Liver (tissue), 8 donors: ENCODE measurements at regions not wholly inside any gene's neighbourhood (a gene's known extent, or its start where the extent isn't known, plus 50 kb on each side); places are given as distances from the start of the nearest gene placed in this dataset.

Source experiments
- DNase-seq: peaks from one replicate; pipeline ENCODE4 v3.0.0-alpha.2; 2017; ENCODE audit warnings: low spot score
- H3K27ac ChIP-seq, 2 donors: one replicate each; pipeline ENCODE4 v1.7.0; 2013; ENCODE audit warnings: inconsistent platforms in 2 of 2, low read length in 2 of 2, control low read depth in 1 of 2, low read depth in 1 of 2, mild to moderate bottlenecking in 1 of 2
- H3K27me3 ChIP-seq, 4 donors: one replicate each; pipeline versions ENCODE4 v1.6.1 to v1.7.0; 2013; ENCODE audit warnings: low read length in 3 of 4, inconsistent platforms in 1 of 4, mild to moderate bottlenecking in 1 of 4, moderate library complexity in 1 of 4; ENCODE audit not compliant: control insufficient read depth in 4 of 4, insufficient read depth in 4 of 4
- H3K36me3 ChIP-seq, 4 donors: one replicate each; pipeline versions ENCODE4 v1.6.1 to v1.7.0; 2013; ENCODE audit warnings: low read length in 3 of 4, mild to moderate bottlenecking in 3 of 4, low read depth in 1 of 4, moderate library complexity in 1 of 4; ENCODE audit not compliant: control insufficient read depth in 4 of 4, insufficient read depth in 3 of 4
- H3K4me1 ChIP-seq, 4 donors: one replicate each; pipeline versions ENCODE4 v1.6.1 to v1.7.0; 2013; ENCODE audit warnings: low read length in 3 of 4, mild to moderate bottlenecking in 3 of 4, moderate library complexity in 1 of 4; ENCODE audit not compliant: control insufficient read depth in 4 of 4, insufficient read depth in 4 of 4
- H3K4me3 ChIP-seq, 3 donors: one replicate each; pipeline versions ENCODE4 v1.6.1 to v1.7.0; 2013; ENCODE audit warnings: low read length in 3 of 3, control low read depth in 1 of 3, low read depth in 1 of 3, mild to moderate bottlenecking in 1 of 3
- H3K9ac ChIP-seq, 2 donors: one replicate each; pipeline ENCODE4 v1.7.0; 2013; ENCODE audit warnings: low read length in 2 of 2, mild to moderate bottlenecking in 2 of 2, moderate library complexity in 2 of 2, control low read depth in 1 of 2, low read depth in 1 of 2
- H3K9me3 ChIP-seq, 4 donors: one replicate each; pipeline versions ENCODE4 v1.6.1 to v1.7.0; 2013; ENCODE audit warnings: low read length in 3 of 4; ENCODE audit not compliant: control insufficient read depth in 4 of 4
- ATF3 ChIP-seq: IDR thresholded peaks from 2 replicates; pipeline ENCODE4 v1.6.1; 2016; ENCODE audit warnings: antibody characterized with exemption
- CTCF ChIP-seq: fragments of 150-350 bp; IDR thresholded peaks from 2 replicates; pipeline ENCODE4 v1.5.1; 2017; ENCODE audit warnings: improper control_type of control experiment, low read depth, low read length; ENCODE audit not compliant: missing input control
- EGR1 ChIP-seq, 2 donors: IDR thresholded peaks; 2 replicates each; pipeline ENCODE4 v1.6.1; 2016 to 2018; ENCODE audit warnings: antibody characterized with exemption in 2 of 2, low read depth in 2 of 2
- FOXA1 ChIP-seq: IDR thresholded peaks from 2 replicates; pipeline ENCODE4 v1.6.1; 2016; ENCODE audit warnings: antibody characterized with exemption
- FOXA2 ChIP-seq: IDR thresholded peaks from 2 replicates; pipeline ENCODE4 v1.6.1; 2016; ENCODE audit warnings: antibody characterized with exemption
- GABPA ChIP-seq, 2 donors: IDR thresholded peaks in 1 of 2; conservative IDR thresholded peaks in 1 of 2; 2 replicates each; pipeline ENCODE4 v1.6.1; 2016; ENCODE audit warnings: antibody characterized with exemption in 2 of 2, mild to moderate bottlenecking in 1 of 2, moderate library complexity in 1 of 2
- HNF4A ChIP-seq, 2 donors: conservative IDR thresholded peaks; 2 replicates each; pipeline ENCODE4 v1.6.1; 2016; ENCODE audit warnings: antibody characterized with exemption in 2 of 2, mild to moderate bottlenecking in 2 of 2
- HNF4G ChIP-seq: IDR thresholded peaks from 2 replicates; pipeline ENCODE4 v1.6.1; 2016; ENCODE audit warnings: antibody characterized with exemption
- JUND ChIP-seq, 2 donors: IDR thresholded peaks; 2 replicates each; pipeline ENCODE4 v1.6.1; 2016; ENCODE audit warnings: antibody characterized with exemption in 2 of 2
- NR2F2 ChIP-seq: IDR thresholded peaks from 2 replicates; pipeline ENCODE4 v1.6.1; 2016; ENCODE audit warnings: antibody characterized with exemption
- RAD21 ChIP-seq, 2 donors: IDR thresholded peaks; 2 replicates each; pipeline ENCODE4 v1.6.1; 2016; ENCODE audit warnings: antibody characterized with exemption in 2 of 2, mild to moderate bottlenecking in 2 of 2
- REST ChIP-seq: IDR thresholded peaks from 2 replicates; pipeline ENCODE4 v1.6.1; 2016; ENCODE audit warnings: antibody characterized with exemption, mild to moderate bottlenecking
- RXRA ChIP-seq, 2 donors: IDR thresholded peaks; 2 replicates each; pipeline ENCODE4 v1.6.1; 2017 to 2018; ENCODE audit warnings: antibody characterized with exemption in 2 of 2, mild to moderate bottlenecking in 1 of 2
- SP1 ChIP-seq: IDR thresholded peaks from 2 replicates; pipeline ENCODE4 v1.6.1; 2018; ENCODE audit warnings: antibody characterized with exemption, mild to moderate bottlenecking
- TAF1 ChIP-seq: conservative IDR thresholded peaks from 2 replicates; pipeline ENCODE4 v1.6.1; 2016; ENCODE audit warnings: antibody characterized with exemption, mild to moderate bottlenecking
- YY1 ChIP-seq: IDR thresholded peaks from 2 replicates; pipeline ENCODE4 v1.6.1; 2016; ENCODE audit warnings: antibody characterized with exemption, mild to moderate bottlenecking
- ZBTB33 ChIP-seq: IDR thresholded peaks from 2 replicates; pipeline ENCODE4 v1.6.1; 2016; ENCODE audit warnings: antibody characterized with exemption
- WGBS: extraction: QIAGEN DNeasy Blood & Tissue Kit; methylation state at CpG from one replicate; pipeline ENCODE4 v1.1.7; 2013; 5-methylcytosine and 5-hydroxymethylcytosine counted together
- donor health status: healthy.
- donor health status: healthy.
- donor health status: healthy.
- donor health status: healthy.
- donor health status: healthy.

- TF ChIP-seq EGR1 (IDR thresholded peaks at IDR 0.05; ENCODE audit: low read depth in 2 of 2), result no peak
- no peak for TF ChIP-seq GABPA (IDR thresholded peaks at IDR 0.05 in 1 of 2, conservative IDR thresholded peaks at IDR 0.05 in 1 of 2)
- peak; percentile 53 for TF ChIP-seq SP1
- TF ChIP-seq RXRA (IDR thresholded peaks at IDR 0.05), result peak in 1 of 2 donors; percentile 77
These were observed 107.8 kb upstream of the RAPGEF2 start (continued) for GRCh38 chr4:158995040-158995439.

GRCh38 chr4:158995965-158996364 is 106.9 kb upstream of the RAPGEF2 start:
- H3K4me3 ChIP-seq, result no peak overlapping the region
- DNase-seq, result no peak
- no peaks in the 10 kb centered on the region for H3K36me3 ChIP-seq
- peak overlapping the region in 1 of 2 donors; percentile 1 for H3K27ac ChIP-seq
- TF ChIP-seq ZBTB33 (no peak), CTCF (no peak), TAF1 (no peak), SP1 (no peak), JUND (IDR thresholded peaks at IDR 0.05) (no peak), FOXA1 (no peak), RXRA (IDR thresholded peaks at IDR 0.05) (no peak), GABPA (IDR thresholded peaks at IDR 0.05 in 1 of 2, conservative IDR thresholded peaks at IDR 0.05 in 1 of 2) (no peak), NR2F2 (no peak), REST (no peak), EGR1 (IDR thresholded peaks at IDR 0.05; ENCODE audit: low read depth in 2 of 2) (no peak), ATF3 (no peak)
- H3K27me3 ChIP-seq, result no peaks in the 10 kb centered on the region
- H3K4me1 ChIP-seq, result peaks cover 1 to 19% (median 10%) of the 10 kb centered on the region in 4 donors
- H3K9ac ChIP-seq, result no peak overlapping the region
- H3K9me3 ChIP-seq, result no peaks in the 10 kb centered on the region
- WGBS, result 33% methylated on average over 8 of the region's 8 CpGs

GRCh38 chr4:158996669-158997074 is 106.2 kb upstream of the RAPGEF2 start:
- H3K9ac ChIP-seq, result no peak overlapping the region
- no peak for TF ChIP-seq CTCF
- no peak for TF ChIP-seq FOXA2
- no peak for TF ChIP-seq SP1
- no peak for TF ChIP-seq ZBTB33
- TF ChIP-seq FOXA1, result no peak
- peak; percentile 80 for TF ChIP-seq YY1
- TF ChIP-seq RAD21 (IDR thresholded peaks at IDR 0.05), result peak in 1 of 2 donors; percentile 26
- no peak for TF ChIP-seq HNF4G
- TF ChIP-seq JUND (IDR thresholded peaks at IDR 0.05), result peak; percentile 54 to 75
- TF ChIP-seq GABPA (IDR thresholded peaks at IDR 0.05 in 1 of 2, conservative IDR thresholded peaks at IDR 0.05 in 1 of 2), result no peak
- TF ChIP-seq HNF4A (conservative IDR thresholded peaks at IDR 0.05), result no peak

More at GRCh38 chr4:158996669-158997074, 106.2 kb upstream of the RAPGEF2 start:
- no peaks in the 10 kb centered on the region for H3K9me3 ChIP-seq
- no peak overlapping the region for H3K4me3 ChIP-seq
- H3K27ac ChIP-seq, result peak overlapping the region; percentile 1 to 17
- H3K4me1 ChIP-seq, result peaks cover 1 to 19% (median 10%) of the 10 kb centered on the region in 4 donors
- no peaks in the 10 kb centered on the region for H3K27me3 ChIP-seq
- no peaks in the 10 kb centered on the region for H3K36me3 ChIP-seq
- WGBS, result 21% methylated on average over 3 of the region's 3 CpGs
- no peak for DNase-seq
